AG09319 (cell line): ENCODE measurements at regions not wholly inside any gene's neighbourhood (a gene's known extent, or its start where the extent isn't known, plus 50 kb on each side); places are given as distances from the start of the nearest gene placed in this dataset.
"Not testable (repeated sequence)": the region's sequence is repeated elsewhere in the genome, so short reads cannot be mapped to it uniquely, and the experiment has no call there.

Experiments used
- DNase-seq: peaks from one replicate; pipeline ENCODE4 v3.0.0-alpha.2; 2010; ENCODE audit warnings: low read depth; ENCODE audit errors: extremely low read depth
- TF ChIP-seq, protein P1 (sequence below): IDR thresholded peaks from 2 replicates; pipeline ENCODE4 v1.5.1; 2011; ENCODE audit warnings: low read depth, mild to moderate bottlenecking, inconsistent platforms, low read length, moderate library complexity

DNA sequence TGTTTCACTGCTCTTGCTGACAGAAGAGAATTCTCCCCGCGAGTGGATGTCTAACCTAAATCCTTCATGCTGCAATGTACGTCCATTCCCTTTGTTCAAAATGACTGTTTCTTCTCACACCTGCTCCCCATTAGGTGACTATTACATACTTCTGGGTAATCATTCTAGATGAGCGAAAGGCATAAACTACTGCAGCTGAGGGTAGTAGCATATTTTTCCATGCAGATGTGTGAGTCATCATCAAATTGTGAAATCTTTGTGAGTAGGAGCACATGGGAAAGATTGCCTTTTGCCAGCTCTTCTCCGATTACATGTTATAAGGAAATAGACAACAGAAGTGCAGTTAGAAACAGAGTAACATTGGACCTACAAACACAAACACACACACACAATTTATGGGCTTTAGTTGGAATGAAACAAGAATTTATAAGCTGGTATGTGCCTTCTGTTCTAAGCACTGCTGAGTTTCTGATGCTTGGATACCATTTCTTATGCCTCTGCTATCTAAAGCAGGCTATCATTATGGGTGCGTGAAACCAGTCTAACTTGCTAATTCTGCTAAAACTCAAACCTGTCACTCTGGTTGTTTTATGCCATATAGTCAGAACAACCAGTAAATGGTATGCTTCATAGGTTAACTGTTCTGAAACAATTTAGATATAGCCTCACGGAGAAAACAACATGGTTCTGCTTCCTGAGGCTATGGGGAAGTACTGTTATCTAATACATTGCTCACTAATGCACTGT lies 346.9 kb upstream of the PSMD7 start:
- TF ChIP-seq, protein P1, sequence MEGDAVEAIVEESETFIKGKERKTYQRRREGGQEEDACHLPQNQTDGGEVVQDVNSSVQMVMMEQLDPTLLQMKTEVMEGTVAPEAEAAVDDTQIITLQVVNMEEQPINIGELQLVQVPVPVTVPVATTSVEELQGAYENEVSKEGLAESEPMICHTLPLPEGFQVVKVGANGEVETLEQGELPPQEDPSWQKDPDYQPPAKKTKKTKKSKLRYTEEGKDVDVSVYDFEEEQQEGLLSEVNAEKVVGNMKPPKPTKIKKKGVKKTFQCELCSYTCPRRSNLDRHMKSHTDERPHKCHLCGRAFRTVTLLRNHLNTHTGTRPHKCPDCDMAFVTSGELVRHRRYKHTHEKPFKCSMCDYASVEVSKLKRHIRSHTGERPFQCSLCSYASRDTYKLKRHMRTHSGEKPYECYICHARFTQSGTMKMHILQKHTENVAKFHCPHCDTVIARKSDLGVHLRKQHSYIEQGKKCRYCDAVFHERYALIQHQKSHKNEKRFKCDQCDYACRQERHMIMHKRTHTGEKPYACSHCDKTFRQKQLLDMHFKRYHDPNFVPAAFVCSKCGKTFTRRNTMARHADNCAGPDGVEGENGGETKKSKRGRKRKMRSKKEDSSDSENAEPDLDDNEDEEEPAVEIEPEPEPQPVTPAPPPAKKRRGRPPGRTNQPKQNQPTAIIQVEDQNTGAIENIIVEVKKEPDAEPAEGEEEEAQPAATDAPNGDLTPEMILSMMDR = no peak
- peak; percentile 95 for DNase-seq

DNA sequence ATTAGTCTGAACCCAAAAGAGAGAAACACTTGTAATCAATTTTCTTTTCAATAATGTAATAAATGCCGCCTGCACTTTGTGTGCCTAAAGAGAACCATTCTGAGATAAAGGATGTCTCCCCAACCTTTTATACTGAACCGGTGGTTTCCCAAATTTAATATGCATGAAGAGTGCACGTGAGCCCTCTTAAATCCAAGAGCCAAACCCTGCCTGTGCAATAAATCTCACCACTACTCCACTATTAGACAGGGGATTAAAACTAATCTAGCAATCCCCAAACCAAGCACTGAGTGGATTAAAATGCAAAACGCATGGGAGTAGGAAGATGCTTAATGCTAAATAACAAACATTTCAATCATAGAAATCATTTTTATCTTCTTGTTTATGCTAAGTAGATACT lies 351.0 kb upstream of the PSMD7 start:
- TF ChIP-seq, protein P1 = no peak
- DNase-seq = no peak

DNA sequence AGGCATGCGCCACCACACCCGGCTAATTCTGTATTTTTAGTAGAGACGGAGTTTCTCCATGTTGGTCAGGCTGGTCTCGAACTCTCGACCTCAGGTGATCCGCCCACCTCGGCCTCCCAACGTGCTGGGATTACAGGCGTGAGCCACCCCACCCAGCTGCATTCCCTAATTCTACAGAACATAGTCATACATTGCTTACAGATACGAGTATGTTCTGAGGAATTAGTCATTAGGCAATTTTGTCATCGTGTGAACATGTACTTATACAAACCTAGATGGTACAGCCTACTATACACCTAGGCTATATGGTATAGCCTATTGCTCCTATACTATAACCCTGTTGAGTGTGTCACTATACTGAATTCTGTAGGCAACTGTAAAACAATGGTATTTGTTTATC lies 353.4 kb upstream of the PSMD7 start:
- DNase-seq = not testable (repeated sequence)

DNA sequence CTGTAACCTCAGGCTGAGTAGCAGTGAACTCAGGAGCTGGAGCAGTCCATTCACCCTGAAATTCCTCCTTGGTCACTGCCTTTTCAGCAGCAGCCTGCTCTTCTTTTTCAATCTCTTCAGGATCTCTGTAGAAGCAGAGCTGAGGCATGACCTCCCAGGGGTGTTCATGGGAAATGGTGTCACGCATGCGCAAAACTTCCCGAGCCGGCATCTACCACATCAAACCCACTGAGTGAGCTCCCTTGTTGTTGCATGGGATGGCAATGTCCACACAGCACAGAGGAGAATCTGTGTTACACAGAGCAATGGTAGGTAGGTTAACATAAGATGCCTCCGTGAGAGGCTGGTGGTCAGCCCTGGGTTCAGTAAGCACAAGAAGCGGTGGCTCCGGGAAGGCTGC lies 355.8 kb upstream of the PSMD7 start:
- DNase-seq = not testable (repeated sequence)

GRCh38 chr16:73923951-73924350 lies 372.7 kb upstream of the PSMD7 start:
- no peak for DNase-seq
- TF ChIP-seq, protein P1 = no peak

DNA sequence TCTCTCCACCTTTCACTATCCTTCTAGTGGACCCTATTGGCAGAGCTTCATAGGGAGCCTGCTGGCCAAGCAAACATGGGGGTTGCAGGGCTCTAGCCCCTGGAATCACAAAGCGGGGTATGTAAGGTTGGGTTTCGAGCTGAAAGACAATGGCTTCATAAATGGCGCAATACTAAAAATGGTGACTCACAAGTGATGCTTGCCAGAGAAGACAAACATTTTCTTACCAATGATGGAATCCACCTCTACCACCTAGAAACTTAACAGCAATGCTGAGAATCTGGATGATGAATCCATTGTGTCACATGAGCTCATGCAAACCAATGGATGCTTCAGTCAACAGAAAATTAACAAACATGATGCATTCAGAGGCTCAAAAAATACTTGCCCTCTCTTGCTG lies 375.3 kb upstream of the PSMD7 start:
- TF ChIP-seq, protein P1 = no peak
- no peak for DNase-seq

GRCh38 chr16:73916829-73917594 lies 379.6 kb upstream of the PSMD7 start:
- DNase-seq = no peak
- TF ChIP-seq, protein P1 = no peak

DNA sequence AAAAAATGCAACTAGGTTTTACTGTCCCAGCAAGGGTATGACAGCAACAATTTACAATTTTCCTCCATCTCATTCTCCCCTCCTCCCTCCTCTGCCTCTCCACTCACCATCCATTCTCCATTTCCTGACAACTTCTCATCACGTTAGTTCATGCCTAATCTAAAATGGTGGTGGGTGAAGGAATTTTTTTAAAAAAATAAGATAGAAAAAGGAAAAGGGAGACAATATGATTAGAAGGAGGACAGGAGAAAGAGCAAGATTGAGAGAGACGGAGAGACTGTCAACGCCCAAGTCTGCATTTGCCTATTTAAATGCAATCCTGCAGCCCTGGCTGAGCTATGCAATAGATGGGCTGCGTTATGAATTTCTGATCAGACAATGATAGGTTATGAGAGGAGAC lies 380.7 kb upstream of the PSMD7 start:
- DNase-seq = no peak

More for the DNA sequence above, 380.7 kb upstream of the PSMD7 start:
- TF ChIP-seq, protein P1 = no peak
